Dedifferentiated amniotic fluid mesenchymal stem cell (primary cell): ENCODE measurements at regions not wholly inside any gene's neighbourhood (a gene's known extent, or its start where the extent isn't known, plus 50 kb on each side); places are given as distances from the start of the nearest gene placed in this dataset.

Source experiments
- DNase-seq: peaks from one replicate; pipeline ENCODE4 v3.0.0-alpha.2; 2016; ENCODE audit errors: extremely low spot score

GRCh38 chr1:29453502-29454240, 217.3 kb downstream of the PTPRU start:
- peak; percentile 28 for DNase-seq

- no peak for DNase-seq
Measured at GRCh38 chr1:29452463-29453230, 216.3 kb downstream of the PTPRU start.

GRCh38 chr1:29451368-29451892, 215.1 kb downstream of the PTPRU start:
- no peak for DNase-seq

GRCh38 chr1:29450591-29450990, 214.3 kb downstream of the PTPRU start:
- no peak for DNase-seq

- DNase-seq: no peak
Measured at GRCh38 chr1:29448456-29449235, 212.3 kb downstream of the PTPRU start.

- DNase-seq: no peak
Measured at GRCh38 chr1:29447368-29447767, 211.0 kb downstream of the PTPRU start.

- DNase-seq: no peak
Measured at GRCh38 chr1:29444782-29445729, 208.7 kb downstream of the PTPRU start.

- no peak for DNase-seq
Measured at GRCh38 chr1:29444081-29444715, 207.9 kb downstream of the PTPRU start.

- no peak for DNase-seq
Measured at GRCh38 chr1:29441916-29442668, 205.8 kb downstream of the PTPRU start.

GRCh38 chr1:29439615-29440014, 203.3 kb downstream of the PTPRU start:
- DNase-seq: no peak

- no peak for DNase-seq
Measured at GRCh38 chr1:29438991-29439390, 202.7 kb downstream of the PTPRU start.

GRCh38 chr1:29437946-29438345, 201.6 kb downstream of the PTPRU start:
- DNase-seq: no peak

- DNase-seq: no peak
Measured at GRCh38 chr1:29436181-29436785, 200.0 kb downstream of the PTPRU start.

GRCh38 chr1:29433830-29434229, 197.5 kb downstream of the PTPRU start:
- DNase-seq: no peak

- DNase-seq: no peak
Measured at GRCh38 chr1:29431138-29431537, 194.8 kb downstream of the PTPRU start.

- DNase-seq: no peak
Measured at GRCh38 chr1:29429656-29430055, 193.3 kb downstream of the PTPRU start.

- DNase-seq: no peak
Measured at GRCh38 chr1:29428997-29429396, 192.7 kb downstream of the PTPRU start.

GRCh38 chr1:29428280-29428615, 191.9 kb downstream of the PTPRU start:
- DNase-seq: no peak

GRCh38 chr1:29427614-29428279, 191.4 kb downstream of the PTPRU start:
- DNase-seq: no peak
